ENCODE measurements at regions not wholly inside any gene's neighbourhood (a gene's known extent, or its start where the extent isn't known, plus 50 kb on each side); places are given as distances from the start of the nearest gene placed in this dataset.

- no peak for DNase-seq
Measured at GRCh38 chr5:77157732-77158532, 52.5 kb upstream of the PDE8B start.

DNA sequence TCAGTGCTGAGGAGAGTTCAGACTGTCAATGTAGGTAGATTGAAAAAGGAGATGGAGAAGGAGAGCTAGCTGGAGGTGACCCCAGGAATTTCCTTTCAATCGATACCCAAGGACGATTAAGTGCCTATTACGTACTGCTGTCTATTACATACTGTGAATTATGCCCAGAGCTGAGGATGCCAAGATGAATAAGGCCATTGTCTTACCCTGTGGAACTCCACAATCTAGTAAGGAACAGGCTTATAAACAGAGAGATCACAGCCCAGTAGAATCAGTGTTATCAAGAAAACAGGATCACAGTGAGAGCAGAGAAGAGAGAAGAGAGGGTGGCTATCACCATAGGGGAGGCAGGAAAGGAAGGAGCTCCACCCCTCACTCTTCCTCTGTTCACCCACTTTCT, 54.1 kb upstream of the PDE8B start:
- DNase-seq: peak in 1 of 14 donors; percentile 46

DNA sequence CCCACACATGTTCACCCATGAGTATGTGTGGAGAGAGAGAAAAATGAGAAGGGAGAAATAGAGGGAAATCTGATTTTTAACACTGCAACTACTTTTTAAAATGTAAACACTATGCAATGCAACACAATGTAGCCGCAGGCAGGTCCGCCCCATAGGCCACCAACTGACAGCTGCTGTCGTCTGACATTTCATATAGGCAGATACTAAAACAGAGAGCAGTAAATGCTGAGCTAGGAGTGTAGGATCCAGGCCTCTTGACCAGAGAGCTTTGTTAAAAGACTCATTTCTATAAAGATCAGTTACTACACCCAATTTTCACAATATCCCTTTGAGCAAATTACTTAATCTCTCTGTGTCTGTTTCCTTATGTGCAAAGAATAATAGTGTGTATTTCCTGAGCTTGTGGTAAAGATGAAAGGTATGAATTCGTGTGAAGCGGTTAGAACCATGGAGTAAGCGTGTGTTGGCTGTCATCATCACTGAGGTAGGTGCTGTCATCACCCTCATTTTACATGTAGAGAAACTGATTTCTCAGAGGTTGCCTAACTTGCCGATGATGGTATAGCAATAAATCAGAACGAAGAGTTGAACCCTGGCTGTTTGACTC, 55.2 kb upstream of the PDE8B start:
- DNase-seq: no peak

- no peak for DNase-seq
Measured at GRCh38 chr5:77152441-77152840, 58.0 kb upstream of the PDE8B start.

- DNase-seq: no peak
Measured at GRCh38 chr5:77151501-77151900, 59.0 kb upstream of the PDE8B start.

DNA sequence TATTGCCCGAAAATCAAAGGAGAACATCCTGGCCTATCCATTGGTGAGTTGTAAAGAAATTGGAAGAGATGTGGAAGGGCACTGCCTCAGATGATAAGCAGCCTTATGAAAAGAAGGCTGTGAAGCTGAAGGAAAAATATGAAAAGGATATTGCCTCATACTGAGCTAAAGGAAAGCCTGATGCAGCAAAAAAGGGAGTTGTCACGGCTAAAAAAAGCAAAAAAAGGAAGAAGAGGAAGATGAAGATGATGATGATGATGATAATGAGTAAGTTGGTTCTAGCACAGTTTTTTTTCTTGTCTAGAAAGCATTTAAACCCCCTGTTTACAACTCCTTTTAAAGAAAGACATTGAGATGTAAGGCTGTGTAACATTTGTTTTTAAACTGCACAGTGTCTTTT, 59.8 kb upstream of the ZBED3 start:
- DNase-seq: no peak

- no peak for DNase-seq
Measured at GRCh38 chr5:77145666-77146065, 58.6 kb upstream of the ZBED3 start.

DNA sequence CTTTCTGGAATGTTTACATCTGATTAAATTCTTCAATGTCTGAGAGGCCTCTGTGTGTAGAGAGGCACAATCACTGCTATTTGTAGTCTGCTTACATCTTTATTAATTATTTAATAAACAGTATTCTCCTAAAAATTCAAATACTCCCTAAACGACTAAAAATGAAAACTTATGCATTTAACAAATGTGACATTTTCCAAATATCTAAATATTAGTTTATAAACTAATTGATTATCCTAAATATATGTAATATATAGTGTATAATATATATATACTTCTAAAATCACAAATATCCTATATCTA, 57.7 kb upstream of the ZBED3 start:
- no peak for DNase-seq

DNA sequence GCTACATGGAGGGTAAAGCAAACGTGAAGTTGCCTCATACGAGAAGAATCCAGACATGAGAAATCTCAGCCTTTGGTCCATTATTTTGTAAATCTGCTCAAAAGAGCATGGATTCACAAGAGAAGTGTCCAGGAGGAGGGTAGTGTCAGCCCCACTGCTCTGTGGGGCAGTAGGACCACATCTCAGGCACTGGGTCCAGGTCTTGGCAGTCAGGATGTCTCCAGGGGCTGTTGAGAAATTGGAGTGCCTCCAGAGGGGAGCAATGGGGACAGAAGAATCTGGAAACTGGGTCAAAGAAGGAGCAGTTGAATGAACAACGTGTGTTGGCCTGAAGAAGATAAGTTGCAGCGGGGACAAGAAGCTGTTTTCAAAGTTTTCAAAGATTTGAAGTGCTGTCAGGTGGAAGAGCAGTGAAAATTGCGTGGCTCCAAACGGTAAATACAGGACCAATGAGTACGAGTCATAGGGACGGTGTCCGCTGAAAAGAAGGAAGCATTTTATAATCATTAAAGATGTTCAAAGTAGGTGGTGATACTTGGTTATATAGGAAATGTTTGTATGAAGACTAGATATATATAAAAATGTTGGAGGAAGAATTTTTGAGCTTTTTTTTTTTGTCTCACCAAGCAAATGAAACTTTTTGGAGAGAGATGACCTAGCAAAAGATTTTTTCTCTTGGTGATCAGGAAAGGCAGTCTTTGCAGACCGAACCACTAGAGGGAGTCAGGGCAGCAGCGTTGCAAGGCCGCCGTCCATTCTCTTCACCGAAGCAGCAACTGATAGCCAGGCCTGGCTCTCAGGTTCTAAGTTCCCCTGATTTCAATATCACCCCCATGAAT, 57.1 kb upstream of the ZBED3 start:
- DNase-seq: peak in 12 of 14 donors; percentile 6 to 55 (median 34)

GRCh38 chr5:77140350-77140749, 53.3 kb upstream of the ZBED3 start:
- no peak for DNase-seq

GRCh38 chr5:77139001-77139400, 51.9 kb upstream of the ZBED3 start:
- peak in 5 of 14 donors; percentile 17 to 54 (median 41) for DNase-seq
